Liver (tissue), 8 donors: ENCODE measurements at regions not wholly inside any gene's neighbourhood (a gene's known extent, or its start where the extent isn't known, plus 50 kb on each side); places are given as distances from the start of the nearest gene placed in this dataset.

Experiments
- DNase-seq: peaks from one replicate; pipeline ENCODE4 v3.0.0-alpha.2; 2017; ENCODE audit warnings: low spot score
- H3K27ac ChIP-seq, 2 donors: one replicate each; pipeline ENCODE4 v1.7.0; 2013; ENCODE audit warnings: inconsistent platforms in 2 of 2, low read length in 2 of 2, control low read depth in 1 of 2, low read depth in 1 of 2, mild to moderate bottlenecking in 1 of 2
- H3K27me3 ChIP-seq, 4 donors: one replicate each; pipeline versions ENCODE4 v1.6.1 to v1.7.0; 2013; ENCODE audit warnings: low read length in 3 of 4, inconsistent platforms in 1 of 4, mild to moderate bottlenecking in 1 of 4, moderate library complexity in 1 of 4; ENCODE audit not compliant: control insufficient read depth in 4 of 4, insufficient read depth in 4 of 4
- H3K36me3 ChIP-seq, 4 donors: one replicate each; pipeline versions ENCODE4 v1.6.1 to v1.7.0; 2013; ENCODE audit warnings: low read length in 3 of 4, mild to moderate bottlenecking in 3 of 4, low read depth in 1 of 4, moderate library complexity in 1 of 4; ENCODE audit not compliant: control insufficient read depth in 4 of 4, insufficient read depth in 3 of 4
- H3K4me1 ChIP-seq, 4 donors: one replicate each; pipeline versions ENCODE4 v1.6.1 to v1.7.0; 2013; ENCODE audit warnings: low read length in 3 of 4, mild to moderate bottlenecking in 3 of 4, moderate library complexity in 1 of 4; ENCODE audit not compliant: control insufficient read depth in 4 of 4, insufficient read depth in 4 of 4
- H3K4me3 ChIP-seq, 3 donors: one replicate each; pipeline versions ENCODE4 v1.6.1 to v1.7.0; 2013; ENCODE audit warnings: low read length in 3 of 3, control low read depth in 1 of 3, low read depth in 1 of 3, mild to moderate bottlenecking in 1 of 3
- H3K9ac ChIP-seq, 2 donors: one replicate each; pipeline ENCODE4 v1.7.0; 2013; ENCODE audit warnings: low read length in 2 of 2, mild to moderate bottlenecking in 2 of 2, moderate library complexity in 2 of 2, control low read depth in 1 of 2, low read depth in 1 of 2
- H3K9me3 ChIP-seq, 4 donors: one replicate each; pipeline versions ENCODE4 v1.6.1 to v1.7.0; 2013; ENCODE audit warnings: low read length in 3 of 4; ENCODE audit not compliant: control insufficient read depth in 4 of 4
- FOXA1 ChIP-seq: IDR thresholded peaks from 2 replicates; pipeline ENCODE4 v1.6.1; 2016; ENCODE audit warnings: antibody characterized with exemption
- FOXA2 ChIP-seq: IDR thresholded peaks from 2 replicates; pipeline ENCODE4 v1.6.1; 2016; ENCODE audit warnings: antibody characterized with exemption
- GABPA ChIP-seq, 2 donors: IDR thresholded peaks in 1 of 2; conservative IDR thresholded peaks in 1 of 2; 2 replicates each; pipeline ENCODE4 v1.6.1; 2016; ENCODE audit warnings: antibody characterized with exemption in 2 of 2, mild to moderate bottlenecking in 1 of 2, moderate library complexity in 1 of 2
- HNF4A ChIP-seq, 2 donors: conservative IDR thresholded peaks; 2 replicates each; pipeline ENCODE4 v1.6.1; 2016; ENCODE audit warnings: antibody characterized with exemption in 2 of 2, mild to moderate bottlenecking in 2 of 2
- HNF4G ChIP-seq: IDR thresholded peaks from 2 replicates; pipeline ENCODE4 v1.6.1; 2016; ENCODE audit warnings: antibody characterized with exemption
- NR2F2 ChIP-seq: IDR thresholded peaks from 2 replicates; pipeline ENCODE4 v1.6.1; 2016; ENCODE audit warnings: antibody characterized with exemption
- RAD21 ChIP-seq, 2 donors: IDR thresholded peaks; 2 replicates each; pipeline ENCODE4 v1.6.1; 2016; ENCODE audit warnings: antibody characterized with exemption in 2 of 2, mild to moderate bottlenecking in 2 of 2
- RXRA ChIP-seq, 2 donors: IDR thresholded peaks; 2 replicates each; pipeline ENCODE4 v1.6.1; 2017 to 2018; ENCODE audit warnings: antibody characterized with exemption in 2 of 2, mild to moderate bottlenecking in 1 of 2
- SP1 ChIP-seq: IDR thresholded peaks from 2 replicates; pipeline ENCODE4 v1.6.1; 2018; ENCODE audit warnings: antibody characterized with exemption, mild to moderate bottlenecking
- TAF1 ChIP-seq: conservative IDR thresholded peaks from 2 replicates; pipeline ENCODE4 v1.6.1; 2016; ENCODE audit warnings: antibody characterized with exemption, mild to moderate bottlenecking
- YY1 ChIP-seq: IDR thresholded peaks from 2 replicates; pipeline ENCODE4 v1.6.1; 2016; ENCODE audit warnings: antibody characterized with exemption, mild to moderate bottlenecking
- WGBS: extraction: QIAGEN DNeasy Blood & Tissue Kit; methylation state at CpG from one replicate; pipeline ENCODE4 v1.1.7; 2013; 5-methylcytosine and 5-hydroxymethylcytosine counted together
- TF ChIP-seq, protein P1 (sequence below): IDR thresholded peaks from 2 replicates; pipeline ENCODE4 v1.6.1; 2016; ENCODE audit warnings: antibody characterized with exemption
- TF ChIP-seq, protein P2 (sequence below): fragments of 150-350 bp; IDR thresholded peaks from 2 replicates; pipeline ENCODE4 v1.5.1; 2017; ENCODE audit warnings: improper control_type of control experiment, low read depth, low read length; ENCODE audit not compliant: missing input control
- TF ChIP-seq, protein P3 (sequence below): IDR thresholded peaks from 2 replicates; pipeline ENCODE4 v1.6.1; 2016; ENCODE audit warnings: antibody characterized with exemption
- donor health status: healthy.
- donor health status: healthy.
- donor health status: healthy.
- donor health status: healthy.
- donor health status: healthy.

DNA sequence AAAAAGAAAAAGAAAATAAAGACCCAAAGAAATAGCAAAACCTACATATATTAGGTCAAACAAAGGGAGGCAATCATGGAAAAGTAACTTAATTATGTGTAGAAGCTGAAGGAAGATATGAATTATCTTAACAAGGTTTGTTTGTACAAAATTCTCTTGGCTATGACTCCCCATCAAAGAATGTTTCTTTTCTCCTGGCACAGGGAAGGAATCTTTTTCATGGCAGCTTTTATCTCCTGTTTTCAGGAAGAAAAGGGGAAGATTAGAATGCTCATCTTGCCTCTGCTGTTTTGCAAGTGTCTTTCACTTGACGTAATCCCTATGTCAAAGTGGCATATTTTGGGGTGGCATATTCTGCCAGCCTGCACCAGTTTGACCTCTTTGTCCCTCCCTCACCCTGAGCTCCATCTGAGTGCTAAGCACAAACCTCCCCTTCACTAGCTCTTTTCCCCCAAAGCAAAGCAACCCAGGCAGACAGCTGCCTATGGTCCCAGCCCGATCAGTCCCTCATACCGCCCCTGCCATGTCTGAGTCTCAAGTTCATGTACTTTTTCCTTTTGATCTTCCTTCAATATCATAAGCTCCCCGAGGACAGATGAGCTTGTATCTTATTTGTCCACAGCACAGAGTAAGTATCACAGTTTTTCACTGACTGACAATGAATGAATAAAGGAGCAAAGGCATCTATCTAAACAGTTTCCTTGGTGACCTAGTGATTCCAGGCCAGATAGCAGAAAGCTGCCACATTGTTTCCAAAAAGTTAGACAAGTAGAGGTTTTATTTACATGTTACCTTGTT lies 242.8 kb upstream of the ANKRD55 start:
- no peaks in the 10 kb centered on the region for H3K36me3 ChIP-seq
- no peak overlapping the region for H3K27ac ChIP-seq
- peaks cover 0 to 10% (median 4%) of the 10 kb centered on the region in 4 donors for H3K4me1 ChIP-seq
- TF ChIP-seq, protein P1, sequence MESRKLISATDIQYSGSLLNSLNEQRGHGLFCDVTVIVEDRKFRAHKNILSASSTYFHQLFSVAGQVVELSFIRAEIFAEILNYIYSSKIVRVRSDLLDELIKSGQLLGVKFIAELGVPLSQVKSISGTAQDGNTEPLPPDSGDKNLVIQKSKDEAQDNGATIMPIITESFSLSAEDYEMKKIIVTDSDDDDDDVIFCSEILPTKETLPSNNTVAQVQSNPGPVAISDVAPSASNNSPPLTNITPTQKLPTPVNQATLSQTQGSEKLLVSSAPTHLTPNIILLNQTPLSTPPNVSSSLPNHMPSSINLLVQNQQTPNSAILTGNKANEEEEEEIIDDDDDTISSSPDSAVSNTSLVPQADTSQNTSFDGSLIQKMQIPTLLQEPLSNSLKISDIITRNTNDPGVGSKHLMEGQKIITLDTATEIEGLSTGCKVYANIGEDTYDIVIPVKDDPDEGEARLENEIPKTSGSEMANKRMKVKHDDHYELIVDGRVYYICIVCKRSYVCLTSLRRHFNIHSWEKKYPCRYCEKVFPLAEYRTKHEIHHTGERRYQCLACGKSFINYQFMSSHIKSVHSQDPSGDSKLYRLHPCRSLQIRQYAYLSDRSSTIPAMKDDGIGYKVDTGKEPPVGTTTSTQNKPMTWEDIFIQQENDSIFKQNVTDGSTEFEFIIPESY, result no peak
- TF ChIP-seq HNF4A (conservative IDR thresholded peaks at IDR 0.05), result no peak
- TF ChIP-seq NR2F2, result no peak
- TF ChIP-seq TAF1, result no peak
- no peak for TF ChIP-seq FOXA2
- no peak for TF ChIP-seq YY1
- TF ChIP-seq RAD21 (IDR thresholded peaks at IDR 0.05), result no peak
- TF ChIP-seq, protein P2, sequence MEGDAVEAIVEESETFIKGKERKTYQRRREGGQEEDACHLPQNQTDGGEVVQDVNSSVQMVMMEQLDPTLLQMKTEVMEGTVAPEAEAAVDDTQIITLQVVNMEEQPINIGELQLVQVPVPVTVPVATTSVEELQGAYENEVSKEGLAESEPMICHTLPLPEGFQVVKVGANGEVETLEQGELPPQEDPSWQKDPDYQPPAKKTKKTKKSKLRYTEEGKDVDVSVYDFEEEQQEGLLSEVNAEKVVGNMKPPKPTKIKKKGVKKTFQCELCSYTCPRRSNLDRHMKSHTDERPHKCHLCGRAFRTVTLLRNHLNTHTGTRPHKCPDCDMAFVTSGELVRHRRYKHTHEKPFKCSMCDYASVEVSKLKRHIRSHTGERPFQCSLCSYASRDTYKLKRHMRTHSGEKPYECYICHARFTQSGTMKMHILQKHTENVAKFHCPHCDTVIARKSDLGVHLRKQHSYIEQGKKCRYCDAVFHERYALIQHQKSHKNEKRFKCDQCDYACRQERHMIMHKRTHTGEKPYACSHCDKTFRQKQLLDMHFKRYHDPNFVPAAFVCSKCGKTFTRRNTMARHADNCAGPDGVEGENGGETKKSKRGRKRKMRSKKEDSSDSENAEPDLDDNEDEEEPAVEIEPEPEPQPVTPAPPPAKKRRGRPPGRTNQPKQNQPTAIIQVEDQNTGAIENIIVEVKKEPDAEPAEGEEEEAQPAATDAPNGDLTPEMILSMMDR, result no peak
- TF ChIP-seq GABPA (IDR thresholded peaks at IDR 0.05 in 1 of 2, conservative IDR thresholded peaks at IDR 0.05 in 1 of 2), result no peak
- H3K4me3 ChIP-seq, result no peak overlapping the region
- no peak overlapping the region for H3K9ac ChIP-seq
- no peaks in the 10 kb centered on the region for H3K9me3 ChIP-seq
- H3K27me3 ChIP-seq, result no peaks in the 10 kb centered on the region
- DNase-seq, result no peak
- 75% methylated on average over 4 of the region's 4 CpGs for WGBS

DNA sequence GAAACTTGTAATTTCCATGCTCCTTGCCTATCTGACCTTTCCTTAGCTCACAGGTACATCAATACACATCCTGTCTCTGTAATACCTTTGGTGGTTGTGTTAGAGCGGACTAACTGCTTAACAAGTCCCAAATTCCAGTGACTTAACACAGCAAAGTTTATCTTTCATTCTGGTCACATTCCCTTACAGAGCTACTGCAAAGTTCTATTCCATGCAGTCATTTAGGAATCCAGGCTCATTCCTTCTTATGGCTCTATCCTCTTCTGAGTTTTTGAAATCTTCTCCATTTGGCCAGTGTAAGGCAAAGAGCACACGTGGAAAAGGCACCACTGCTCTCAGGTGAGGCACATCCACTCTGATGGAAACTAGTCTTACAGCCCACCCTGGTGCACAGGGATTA lies 238.6 kb upstream of the ANKRD55 start:
- Histone ChIP-seq H3K4me1 (no peaks in the 10 kb centered on the region), H3K36me3 (no peaks in the 10 kb centered on the region), H3K27me3 (no peaks in the 10 kb centered on the region), H3K27ac (no peak overlapping the region), H3K9me3 (no peaks in the 10 kb centered on the region), H3K4me3 (no peak overlapping the region), H3K9ac (no peak overlapping the region)
- WGBS, result 90% methylated on average over 2 of the region's 2 CpGs
- TF ChIP-seq, protein P2, result no peak
- TF ChIP-seq FOXA1 (no peak), HNF4A (conservative IDR thresholded peaks at IDR 0.05) (no peak), TAF1 (no peak), HNF4G (no peak), NR2F2 (no peak), RAD21 (IDR thresholded peaks at IDR 0.05) (no peak)
- no peak for DNase-seq

DNA sequence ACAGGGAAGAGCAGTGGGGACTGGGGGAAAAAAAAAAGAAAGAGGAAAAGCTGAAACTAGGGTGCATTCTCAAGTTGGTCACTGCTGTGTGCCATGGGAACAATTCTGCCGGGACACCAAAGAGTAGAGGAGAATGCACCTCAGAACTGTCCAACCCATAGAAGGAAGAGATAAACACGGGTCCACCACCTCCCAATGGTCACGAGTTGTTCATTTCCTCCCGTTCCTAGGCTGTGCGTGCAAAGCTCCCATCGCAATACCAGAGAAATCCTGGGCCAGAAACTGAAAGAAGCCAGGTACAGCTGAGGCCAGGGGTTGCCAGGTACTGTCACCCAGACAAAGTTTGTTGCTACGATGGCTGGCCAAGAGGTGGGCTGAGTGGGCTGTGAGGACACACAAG lies 236.9 kb upstream of the ANKRD55 start:
- Histone ChIP-seq H3K4me1 (no peaks in the 10 kb centered on the region), H3K4me3 (no peak overlapping the region), H3K9me3 (no peaks in the 10 kb centered on the region), H3K27me3 (no peaks in the 10 kb centered on the region), H3K9ac (no peak overlapping the region), H3K27ac (no peak overlapping the region), H3K36me3 (no peaks in the 10 kb centered on the region)
- no peak for TF ChIP-seq RXRA (IDR thresholded peaks at IDR 0.05)
- TF ChIP-seq SP1, result no peak
- no peak for TF ChIP-seq FOXA1
- no peak for TF ChIP-seq NR2F2
- TF ChIP-seq, protein P3, sequence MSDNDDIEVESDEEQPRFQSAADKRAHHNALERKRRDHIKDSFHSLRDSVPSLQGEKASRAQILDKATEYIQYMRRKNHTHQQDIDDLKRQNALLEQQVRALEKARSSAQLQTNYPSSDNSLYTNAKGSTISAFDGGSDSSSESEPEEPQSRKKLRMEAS, result no peak
- TF ChIP-seq, protein P2, result no peak
- TF ChIP-seq TAF1, result no peak
- no peak for TF ChIP-seq GABPA (IDR thresholded peaks at IDR 0.05 in 1 of 2, conservative IDR thresholded peaks at IDR 0.05 in 1 of 2)
- WGBS, result 89% methylated on average over 7 of the region's 7 CpGs
- DNase-seq, result no peak
